ENCODE measurements at regions not wholly inside any gene's neighbourhood (a gene's known extent, or its start where the extent isn't known, plus 50 kb on each side); places are given as distances from the start of the nearest gene placed in this dataset.

DNA sequence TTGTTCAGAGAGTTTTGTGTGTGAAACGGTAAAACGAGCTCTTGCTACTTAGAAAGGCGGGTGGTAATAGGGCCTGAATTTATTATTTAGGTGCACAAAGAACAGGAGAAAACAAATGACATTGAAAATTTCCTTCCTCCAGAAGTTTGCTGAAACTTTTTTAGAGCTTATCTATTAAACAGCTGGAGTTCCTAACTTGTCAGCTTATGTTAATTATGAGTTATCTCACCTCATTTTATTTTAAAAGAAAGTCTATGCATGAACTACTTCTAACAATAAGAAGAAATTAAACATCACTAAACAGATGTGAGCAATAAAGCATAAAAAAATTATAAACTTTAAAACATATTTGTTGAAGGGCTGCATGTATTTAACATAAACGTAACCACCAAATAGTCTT, 373.9 kb upstream of the ANO3 start:
- Histone ChIP-seq H3K27ac (no peak overlapping the region), H3K4me3 (ENCODE audit: low read depth, low read length) (no peak overlapping the region), H3K36me3 (replicated peaks) (no peaks in the 10 kb centered on the region), H3K27me3 (replicated peaks) (no peaks in the 10 kb centered on the region)
- TF ChIP-seq, protein P1, sequence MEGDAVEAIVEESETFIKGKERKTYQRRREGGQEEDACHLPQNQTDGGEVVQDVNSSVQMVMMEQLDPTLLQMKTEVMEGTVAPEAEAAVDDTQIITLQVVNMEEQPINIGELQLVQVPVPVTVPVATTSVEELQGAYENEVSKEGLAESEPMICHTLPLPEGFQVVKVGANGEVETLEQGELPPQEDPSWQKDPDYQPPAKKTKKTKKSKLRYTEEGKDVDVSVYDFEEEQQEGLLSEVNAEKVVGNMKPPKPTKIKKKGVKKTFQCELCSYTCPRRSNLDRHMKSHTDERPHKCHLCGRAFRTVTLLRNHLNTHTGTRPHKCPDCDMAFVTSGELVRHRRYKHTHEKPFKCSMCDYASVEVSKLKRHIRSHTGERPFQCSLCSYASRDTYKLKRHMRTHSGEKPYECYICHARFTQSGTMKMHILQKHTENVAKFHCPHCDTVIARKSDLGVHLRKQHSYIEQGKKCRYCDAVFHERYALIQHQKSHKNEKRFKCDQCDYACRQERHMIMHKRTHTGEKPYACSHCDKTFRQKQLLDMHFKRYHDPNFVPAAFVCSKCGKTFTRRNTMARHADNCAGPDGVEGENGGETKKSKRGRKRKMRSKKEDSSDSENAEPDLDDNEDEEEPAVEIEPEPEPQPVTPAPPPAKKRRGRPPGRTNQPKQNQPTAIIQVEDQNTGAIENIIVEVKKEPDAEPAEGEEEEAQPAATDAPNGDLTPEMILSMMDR (IDR thresholded peaks at IDR 0.05; ENCODE audit: low read depth, low read length, missing control alignments): no peak
- no peak for DNase-seq
- in situ Hi-C loops (cut with HindIII; ENCODE audit: low pct_ligation_motif_present, low sequenced_read_pairs): no loop called here

DNA sequence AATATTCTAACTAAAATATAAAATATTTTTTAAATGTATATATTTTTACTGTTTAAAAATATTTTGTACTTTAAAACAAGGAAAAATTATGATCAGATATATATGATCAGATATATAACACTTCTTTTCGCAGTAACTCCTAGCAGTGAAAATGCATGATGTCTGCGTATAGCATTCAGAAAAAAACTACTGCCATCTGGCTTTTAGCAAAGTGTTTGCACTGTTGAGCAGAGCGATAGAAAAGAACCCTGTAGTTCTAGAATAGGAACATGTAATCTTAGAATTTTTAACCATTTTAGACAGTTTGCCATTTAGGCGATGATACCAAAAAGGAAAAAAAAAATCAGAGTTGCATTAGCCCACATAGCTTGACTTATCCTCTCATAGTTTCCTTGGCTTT, 370.4 kb upstream of the ANO3 start:
- TF ChIP-seq, protein P1 (IDR thresholded peaks at IDR 0.05; ENCODE audit: low read depth, low read length, missing control alignments): no peak
- Histone ChIP-seq H3K27me3 (replicated peaks) (no peaks in the 10 kb centered on the region), H3K4me3 (ENCODE audit: low read depth, low read length) (no peak overlapping the region), H3K27ac (no peak overlapping the region), H3K36me3 (replicated peaks) (no peaks in the 10 kb centered on the region)
- no peak for DNase-seq
- in situ Hi-C loops (cut with HindIII; ENCODE audit: low pct_ligation_motif_present, low sequenced_read_pairs): no loop called here

DNA sequence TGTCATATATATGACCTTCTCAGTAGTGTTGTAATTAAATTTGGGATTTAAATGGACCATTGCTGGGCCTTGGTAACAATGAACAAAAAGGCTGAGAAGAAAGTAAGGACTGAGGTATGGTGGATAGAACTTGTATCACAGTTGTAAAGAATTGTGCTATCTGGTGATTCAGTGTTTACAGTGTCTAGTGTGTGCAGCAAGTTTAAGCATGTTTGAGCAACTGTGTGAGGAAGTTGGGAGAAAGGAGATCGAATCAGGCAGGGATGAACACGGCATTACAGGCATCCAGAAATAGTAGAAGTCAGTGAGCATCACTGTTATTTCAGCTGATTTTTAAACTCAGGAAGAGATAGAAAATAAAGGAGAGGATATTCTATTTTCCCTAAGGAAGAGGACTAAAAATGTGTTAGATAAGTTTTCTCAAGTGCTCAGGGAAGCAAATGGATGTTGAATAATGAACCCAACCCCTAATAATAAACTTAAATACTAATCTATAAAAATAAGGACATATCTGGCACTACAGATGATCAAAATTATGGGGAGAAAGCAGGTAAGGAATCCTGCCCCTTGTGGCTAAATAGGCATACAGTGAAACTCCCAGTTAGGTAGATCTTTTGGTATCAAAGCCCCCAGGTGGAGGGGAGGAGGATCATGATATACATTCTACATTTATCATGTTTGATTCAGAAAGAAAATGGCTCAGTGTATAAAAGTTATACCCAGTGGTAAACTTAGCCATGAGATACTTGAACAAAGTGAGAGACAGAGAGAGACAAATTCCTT, 361.0 kb upstream of the ANO3 start:
- DNase-seq: no peak
- Histone ChIP-seq H3K36me3 (replicated peaks) (no peaks in the 10 kb centered on the region), H3K27ac (no peak overlapping the region), H3K27me3 (replicated peaks) (no peaks in the 10 kb centered on the region), H3K4me3 (ENCODE audit: low read depth, low read length) (no peak overlapping the region)
- in situ Hi-C loops (cut with HindIII; ENCODE audit: low pct_ligation_motif_present, low sequenced_read_pairs): no loop called here
- TF ChIP-seq, protein P1 (IDR thresholded peaks at IDR 0.05; ENCODE audit: low read depth, low read length, missing control alignments): peak; percentile 56

DNA sequence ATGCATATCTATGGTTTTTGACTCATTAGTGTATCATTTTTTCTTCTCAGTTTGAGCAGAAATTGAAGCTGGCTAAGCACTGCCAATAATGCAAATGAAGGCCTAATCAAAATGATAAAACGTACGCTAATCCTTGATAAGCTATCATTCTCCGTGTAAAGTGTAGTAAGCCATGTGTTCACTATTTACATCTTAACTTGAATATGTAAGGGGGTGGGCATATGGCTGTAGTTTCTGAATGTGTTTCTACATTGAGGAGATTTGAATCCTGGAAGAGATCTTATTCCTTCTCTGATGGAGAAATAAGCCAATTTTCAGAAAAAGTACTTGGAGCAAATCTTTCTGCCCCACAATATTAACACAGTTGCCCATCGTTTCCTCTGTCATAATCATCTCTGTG, 351.8 kb upstream of the ANO3 start:
- in situ Hi-C loops (cut with HindIII; ENCODE audit: low pct_ligation_motif_present, low sequenced_read_pairs): no loop called here
- Histone ChIP-seq H3K27ac (no peak overlapping the region), H3K27me3 (replicated peaks) (no peaks in the 10 kb centered on the region), H3K36me3 (replicated peaks) (no peaks in the 10 kb centered on the region), H3K4me3 (ENCODE audit: low read depth, low read length) (no peak overlapping the region)
- TF ChIP-seq, protein P1 (IDR thresholded peaks at IDR 0.05; ENCODE audit: low read depth, low read length, missing control alignments): no peak
- no peak for DNase-seq

DNA sequence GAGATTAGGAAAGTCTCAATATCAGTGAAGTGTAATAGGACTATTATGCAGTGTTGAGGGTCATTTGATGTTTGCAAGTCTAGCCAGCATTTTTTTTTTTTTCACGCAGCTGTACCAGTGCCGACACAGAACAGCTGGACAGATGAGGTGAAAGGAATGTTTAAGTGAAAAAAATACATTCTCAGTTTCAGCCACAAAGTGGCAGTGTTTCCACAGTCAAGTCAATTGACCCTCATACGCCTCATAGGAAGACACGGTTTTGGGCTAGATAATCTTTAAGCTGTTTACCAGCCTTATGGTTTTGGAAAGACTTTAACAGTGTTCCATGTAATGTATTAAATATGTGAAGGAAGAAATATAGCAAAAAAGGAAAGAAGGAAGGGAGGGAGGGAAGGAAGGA, 349.9 kb upstream of the ANO3 start:
- peak; percentile 52 for DNase-seq
- Histone ChIP-seq H3K27me3 (replicated peaks) (no peaks in the 10 kb centered on the region), H3K36me3 (replicated peaks) (no peaks in the 10 kb centered on the region), H3K4me3 (ENCODE audit: low read depth, low read length) (no peak overlapping the region), H3K27ac (no peak overlapping the region)
- in situ Hi-C loops (cut with HindIII; ENCODE audit: low pct_ligation_motif_present, low sequenced_read_pairs): no loop called here
- TF ChIP-seq, protein P1 (IDR thresholded peaks at IDR 0.05; ENCODE audit: low read depth, low read length, missing control alignments): peak; percentile 62

DNA sequence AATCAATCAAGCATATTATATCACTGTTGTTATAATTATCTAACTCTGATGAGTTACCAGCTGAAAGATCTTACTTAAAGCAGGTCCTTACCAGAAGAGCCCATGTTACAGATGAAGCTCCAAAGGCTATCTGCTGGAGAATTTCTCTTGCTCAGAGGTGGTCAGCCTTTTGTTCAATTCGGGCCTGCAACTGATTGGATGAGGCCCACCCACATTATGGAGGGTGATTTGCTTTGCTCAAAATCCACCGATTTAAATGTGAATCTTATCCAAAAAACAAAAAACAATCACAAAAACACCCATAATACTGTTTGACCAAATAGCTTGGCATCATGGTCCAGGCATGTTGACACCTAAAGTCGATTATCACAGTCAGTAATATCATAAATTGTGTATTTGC, 348.6 kb upstream of the ANO3 start:
- no peak overlapping the region for H3K27ac ChIP-seq
- no peaks in the 10 kb centered on the region for H3K36me3 ChIP-seq (replicated peaks)
- TF ChIP-seq, protein P1 (IDR thresholded peaks at IDR 0.05; ENCODE audit: low read depth, low read length, missing control alignments): no peak
- H3K27me3 ChIP-seq (replicated peaks): no peaks in the 10 kb centered on the region
- DNase-seq: no peak
- in situ Hi-C loops (cut with HindIII; ENCODE audit: low pct_ligation_motif_present, low sequenced_read_pairs): no loop called here
- H3K4me3 ChIP-seq (ENCODE audit: low read depth, low read length): no peak overlapping the region

Measured in brain microvascular endothelial cell (primary cell).